Upper lobe of left lung (tissue), 6 donors: ENCODE measurements at regions not wholly inside any gene's neighbourhood (a gene's known extent, or its start where the extent isn't known, plus 50 kb on each side); places are given as distances from the start of the nearest gene placed in this dataset.

Source experiments
- ATAC-seq, 2 donors: fragments of 200-7000 bp; cut with Tn5 transposase; one replicate each; pipeline ENCODE4 v1.9.1; 2022; ENCODE audit warnings: mild to moderate bottlenecking in 2 of 2, moderate library complexity in 2 of 2; ENCODE audit not compliant: low FRiP score in 2 of 2
- DNase-seq, 2 donors: peaks; one replicate each; pipeline ENCODE4 v3.0.0-alpha.2; 2019 to 2020
- H3K27ac ChIP-seq, 4 donors: fragments of 200-600 bp; sonication (generic); one replicate each; pipeline ENCODE4 v1.5.1; 2016 to 2019
- H3K27me3 ChIP-seq, 4 donors: fragments of 200-600 bp; sonication (generic); one replicate each; pipeline ENCODE4 v1.5.1; 2017 to 2019
- H3K36me3 ChIP-seq, 4 donors: fragments of 200-600 bp; sonication (generic); one replicate each; pipeline ENCODE4 v1.5.1; 2016 to 2019
- H3K4me1 ChIP-seq, 4 donors: fragments of 200-600 bp; sonication (generic); one replicate each; pipeline ENCODE4 v1.5.1; 2018 to 2019
- H3K4me3 ChIP-seq, 4 donors: fragments of 200-600 bp; sonication (generic); one replicate each; pipeline ENCODE4 v1.5.1; 2017 to 2019; ENCODE audit warnings: mild to moderate bottlenecking in 2 of 4, moderate library complexity in 1 of 4
- H3K9me3 ChIP-seq, 4 donors: fragments of 200-600 bp; sonication (generic); one replicate each; pipeline ENCODE4 v1.5.1; 2018 to 2019
- CTCF ChIP-seq, 6 experiments: fragments of 450-650 bp in 4 of 6; fragments of 200-600 bp in 2 of 6; sonication (generic) in 2 of 6; IDR thresholded peaks; one replicate each; pipeline ENCODE4 v1.5.1; 2016 to 2019; ENCODE audit warnings: antibody characterized with exemption in 6 of 6
- EP300 ChIP-seq, 4 donors: sonication (generic); formaldehyde crosslinking; IDR thresholded peaks; one replicate each; pipeline ENCODE4 v1.5.1; 2017; ENCODE audit warnings: antibody characterized with exemption in 4 of 4, control low read depth in 2 of 4
- POLR2A ChIP-seq, 4 donors: fragments of 450-650 bp; IDR thresholded peaks; one replicate each; pipeline ENCODE4 v1.5.1; 2016 to 2017; ENCODE audit warnings: antibody characterized with exemption in 4 of 4, mild to moderate bottlenecking in 2 of 4
- POLR2AphosphoS5 ChIP-seq, 2 donors: sonication (generic); formaldehyde crosslinking; IDR thresholded peaks; one replicate each; pipeline ENCODE4 v1.5.1; 2017; ENCODE audit warnings: antibody characterized with exemption in 2 of 2
- WGBS, 2 donors: methylation state at CpG; one replicate each; pipeline ENCODE4 v1.1.5; 2017 to 2018; 5-methylcytosine and 5-hydroxymethylcytosine counted together
- donor health status: DM: no; HTN: no; CAD: no; lungs with moderate emphysema.
- donor health status: DM: no; HTN: yes; CAD: no; lungs with severe emphysema.

GRCh38 chr13:40069173-40070044, 413.9 kb downstream of the COG6 start:
- 38 to 42% methylated on average over 11 of the region's 11 CpGs for WGBS, 2 donors
- TF ChIP-seq POLR2A (IDR thresholded peaks at IDR 0.05) (no peak), POLR2AphosphoS5 (IDR thresholded peaks at IDR 0.05) (no peak), EP300 (IDR thresholded peaks at IDR 0.05) (no peak), CTCF (IDR thresholded peaks at IDR 0.05) (peak; percentile 70 to 84 (median 80))
- no peaks in the 10 kb centered on the region for H3K9me3 ChIP-seq
- H3K4me3 ChIP-seq, result no peak overlapping the region
- DNase-seq, result peak in 1 of 2 donors; percentile 74
- H3K36me3 ChIP-seq, result no peaks in the 10 kb centered on the region
- no peak overlapping the region for H3K27ac ChIP-seq
- no peaks in the 10 kb centered on the region for H3K27me3 ChIP-seq
- ATAC-seq, result peak; percentile 88 to 92
- H3K4me1 ChIP-seq, result peaks cover 0 to 6% (median 2%) of the 10 kb centered on the region in 4 donors

GRCh38 chr13:40070357-40070756, 414.9 kb downstream of the COG6 start:
- Histone ChIP-seq H3K4me1 (peaks cover 0 to 6% (median 2%) of the 10 kb centered on the region in 4 donors), H3K4me3 (no peak overlapping the region), H3K9me3 (no peaks in the 10 kb centered on the region), H3K27me3 (no peaks in the 10 kb centered on the region), H3K36me3 (no peaks in the 10 kb centered on the region), H3K27ac (no peak overlapping the region)
- TF ChIP-seq CTCF (IDR thresholded peaks at IDR 0.05) (no peak), POLR2A (IDR thresholded peaks at IDR 0.05) (no peak), POLR2AphosphoS5 (IDR thresholded peaks at IDR 0.05) (no peak), EP300 (IDR thresholded peaks at IDR 0.05) (no peak)
- DNase-seq, result no peak
- WGBS, 2 donors, result 68 to 74% methylated on average over 3 of the region's 3 CpGs
- ATAC-seq, result no peak

GRCh38 chr13:40072663-40073120, 417.2 kb downstream of the COG6 start:
- Histone ChIP-seq H3K36me3 (no peaks in the 10 kb centered on the region), H3K4me3 (no peak overlapping the region), H3K27me3 (no peaks in the 10 kb centered on the region), H3K9me3 (no peaks in the 10 kb centered on the region), H3K27ac (no peak overlapping the region), H3K4me1 (peaks cover 0 to 6% (median 2%) of the 10 kb centered on the region in 4 donors)
- no peak for DNase-seq
- 82 to 84% methylated on average over 4 of the region's 4 CpGs for WGBS, 2 donors
- TF ChIP-seq POLR2AphosphoS5 (IDR thresholded peaks at IDR 0.05) (no peak), POLR2A (IDR thresholded peaks at IDR 0.05) (no peak), CTCF (IDR thresholded peaks at IDR 0.05) (no peak), EP300 (IDR thresholded peaks at IDR 0.05) (no peak)
- no peak for ATAC-seq

GRCh38 chr13:40074338-40074737, 418.9 kb downstream of the COG6 start:
- DNase-seq, result no peak
- no peak for TF ChIP-seq POLR2A (IDR thresholded peaks at IDR 0.05)
- H3K9me3 ChIP-seq, result no peaks in the 10 kb centered on the region
- peaks cover 0 to 4% (median 2%) of the 10 kb centered on the region in 4 donors for H3K4me1 ChIP-seq
- 90 to 100% methylated on average over 1 to 3 of the region's 3 CpGs for WGBS, 2 donors
- H3K27ac ChIP-seq, result no peak overlapping the region
- peak in 1 of 2 donors; percentile 43 for ATAC-seq
- H3K27me3 ChIP-seq, result no peaks in the 10 kb centered on the region
- H3K4me3 ChIP-seq, result no peak overlapping the region
- H3K36me3 ChIP-seq, result no peaks in the 10 kb centered on the region

GRCh38 chr13:40075281-40075680, 419.8 kb downstream of the COG6 start:
- TF ChIP-seq CTCF (IDR thresholded peaks at IDR 0.05) (no peak), EP300 (IDR thresholded peaks at IDR 0.05) (no peak), POLR2A (IDR thresholded peaks at IDR 0.05) (no peak), POLR2AphosphoS5 (IDR thresholded peaks at IDR 0.05) (no peak)
- H3K9me3 ChIP-seq, result no peaks in the 10 kb centered on the region
- WGBS, 2 donors, result 85 to 90% methylated on average over 5 of the region's 5 CpGs
- H3K36me3 ChIP-seq, result no peaks in the 10 kb centered on the region
- ATAC-seq, result no peak
- no peak overlapping the region for H3K27ac ChIP-seq
- no peaks in the 10 kb centered on the region for H3K4me1 ChIP-seq
- H3K27me3 ChIP-seq, result no peaks in the 10 kb centered on the region
- no peak for DNase-seq
- no peak overlapping the region for H3K4me3 ChIP-seq
